ENCODE measurements at regions not wholly inside any gene's neighbourhood (a gene's known extent, or its start where the extent isn't known, plus 50 kb on each side); places are given as distances from the start of the nearest gene placed in this dataset.

DNA sequence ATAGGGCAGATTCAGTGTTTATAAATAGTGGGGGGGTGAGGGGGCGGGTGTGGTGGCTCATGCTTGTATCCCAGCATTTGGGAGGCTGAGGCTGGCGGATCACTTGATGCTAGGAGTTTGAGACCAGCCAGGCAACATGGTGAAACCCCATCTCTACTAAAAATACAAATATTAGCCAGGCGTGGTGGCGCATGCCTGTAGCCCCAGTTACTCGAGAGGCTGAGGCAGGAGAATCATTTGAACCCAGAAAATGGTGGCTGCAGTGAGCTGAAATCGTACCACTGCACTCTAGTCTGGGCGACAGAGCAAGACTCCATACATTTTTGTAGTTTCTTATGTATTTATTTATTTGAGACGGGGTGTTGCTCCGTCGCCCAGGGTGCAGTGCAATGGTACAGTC, 109.0 kb upstream of the ZNF217 start:
- no CpG with 5 or more reads among the region's 10 CpGs for WGBS (ENCODE audit: extremely low coverage, insufficient read length, low lambda C conversion rate)
- TF ChIP-seq, protein P1, sequence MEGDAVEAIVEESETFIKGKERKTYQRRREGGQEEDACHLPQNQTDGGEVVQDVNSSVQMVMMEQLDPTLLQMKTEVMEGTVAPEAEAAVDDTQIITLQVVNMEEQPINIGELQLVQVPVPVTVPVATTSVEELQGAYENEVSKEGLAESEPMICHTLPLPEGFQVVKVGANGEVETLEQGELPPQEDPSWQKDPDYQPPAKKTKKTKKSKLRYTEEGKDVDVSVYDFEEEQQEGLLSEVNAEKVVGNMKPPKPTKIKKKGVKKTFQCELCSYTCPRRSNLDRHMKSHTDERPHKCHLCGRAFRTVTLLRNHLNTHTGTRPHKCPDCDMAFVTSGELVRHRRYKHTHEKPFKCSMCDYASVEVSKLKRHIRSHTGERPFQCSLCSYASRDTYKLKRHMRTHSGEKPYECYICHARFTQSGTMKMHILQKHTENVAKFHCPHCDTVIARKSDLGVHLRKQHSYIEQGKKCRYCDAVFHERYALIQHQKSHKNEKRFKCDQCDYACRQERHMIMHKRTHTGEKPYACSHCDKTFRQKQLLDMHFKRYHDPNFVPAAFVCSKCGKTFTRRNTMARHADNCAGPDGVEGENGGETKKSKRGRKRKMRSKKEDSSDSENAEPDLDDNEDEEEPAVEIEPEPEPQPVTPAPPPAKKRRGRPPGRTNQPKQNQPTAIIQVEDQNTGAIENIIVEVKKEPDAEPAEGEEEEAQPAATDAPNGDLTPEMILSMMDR (conservative IDR thresholded peaks at IDR 0.05) = no peak
- H4K91ac ChIP-seq (ENCODE audit: insufficient read length, low read depth, low read length) = no peak overlapping the region
- H2AK5ac ChIP-seq (ENCODE audit: insufficient read length, low read length) = no peak overlapping the region
- Mint-ChIP-seq H3K27me3 (ENCODE audit: low read depth) (no peaks in the 10 kb centered on the region), H3K9me3 (no peaks in the 10 kb centered on the region), H3K4me3 (no peak overlapping the region), H3K36me3 (ENCODE audit: insufficient read depth in 1 of 3, low read depth in 3 of 3) (no peaks in the 10 kb centered on the region), H3K27ac (no peak overlapping the region), H3K4me1 (peaks cover 17% of the 10 kb centered on the region in 2 experiments)
- H3K4me1 ChIP-seq (ENCODE audit: insufficient read depth, low read length) = peaks cover 3% of the 10 kb centered on the region; the same call in 1 of the 2 replicates
- H4K5ac ChIP-seq (ENCODE audit: insufficient read length, low read depth, low read length) = no peak overlapping the region
- H3K27ac ChIP-seq (ENCODE audit: insufficient read length, low read depth, low read length) = no peak overlapping the region
- no peak overlapping the region for H3K23ac ChIP-seq (ENCODE audit: insufficient read length, low read depth, low read length)
- no peak overlapping the region for H2BK120ac ChIP-seq (ENCODE audit: low read depth, low read length, poor library complexity, severe bottlenecking)
- no peak overlapping the region for H2BK5ac ChIP-seq (ENCODE audit: insufficient read length, low read length)
- no peak overlapping the region for H3K9ac ChIP-seq (ENCODE audit: extremely low read depth, insufficient read length, low read length)
- H3K18ac ChIP-seq (ENCODE audit: insufficient read length, low read depth, low read length) = no peak overlapping the region
- no peak for DNase-seq
- no peak overlapping the region for H4K8ac ChIP-seq (replicated peaks; ENCODE audit: insufficient read length, low read depth, low read length)
- no peak overlapping the region for H3K56ac ChIP-seq (ENCODE audit: insufficient read length, low read depth, low read length)
- no peaks in the 10 kb centered on the region for H4K20me1 ChIP-seq (ENCODE audit: control insufficient read depth, insufficient read depth, insufficient read length)
- no peaks in the 10 kb centered on the region for H3K27me3 ChIP-seq (ENCODE audit: insufficient read depth, low read length)
- H3K23me2 ChIP-seq (ENCODE audit: insufficient read length, low read depth, low read length, poor library complexity, severe bottlenecking) = no peaks in the 10 kb centered on the region
- H2BK12ac ChIP-seq (ENCODE audit: insufficient read length, low read depth, low read length) = no peak overlapping the region
- no peak overlapping the region for H3K4ac ChIP-seq (ENCODE audit: low read depth, low read length)
- no peak overlapping the region for H3K4me2 ChIP-seq (ENCODE audit: insufficient read depth, insufficient read length, low read length)
- no peak overlapping the region for H2BK15ac ChIP-seq (ENCODE audit: low read depth, low read length)
- no peaks in the 10 kb centered on the region for H3K9me3 ChIP-seq (ENCODE audit: control insufficient read depth, low read depth, low read length)
- no peak overlapping the region for H3T11ph ChIP-seq (ENCODE audit: low read length)
- no peak overlapping the region for H2AFZ ChIP-seq (ENCODE audit: low read length)
- no peak overlapping the region for H3K14ac ChIP-seq (ENCODE audit: insufficient read depth, low read length)
- no peak overlapping the region for H2BK20ac ChIP-seq (ENCODE audit: low read depth, low read length, poor library complexity, severe bottlenecking)
- no peaks in the 10 kb centered on the region for H3K79me1 ChIP-seq (ENCODE audit: insufficient read depth, low read depth, low read length, poor library complexity, severe bottlenecking)
- H3K79me2 ChIP-seq (ENCODE audit: insufficient read depth, low read length) = no peaks in the 10 kb centered on the region
